GM19467 (cell line): ENCODE measurements at regions not wholly inside any gene's neighbourhood (a gene's known extent, or its start where the extent isn't known, plus 50 kb on each side); places are given as distances from the start of the nearest gene placed in this dataset.
"Not testable (repeated sequence)": the region's sequence is repeated elsewhere in the genome, so short reads cannot be mapped to it uniquely, and the experiment has no call there.

ENCODE experiments used
- ATAC-seq: cut with Tn5 transposase; IDR thresholded peaks from one replicate; pipeline ENCODE4 v1.9.1; 2021; ENCODE audit warnings: mild to moderate bottlenecking, moderate library complexity; ENCODE audit not compliant: unreplicated experiment

- ATAC-seq = no peak
Measured at GRCh38 chr1:25134307-25134706, 98.0 kb downstream of the SYF2 start.

GRCh38 chr1:25131794-25132193 lies 100.5 kb downstream of the SYF2 start:
- ATAC-seq = no peak

GRCh38 chr1:25130895-25131294 lies 101.4 kb downstream of the SYF2 start:
- no peak for ATAC-seq

- ATAC-seq = no peak
Measured at GRCh38 chr1:25129380-25129779, 102.9 kb downstream of the SYF2 start.

- ATAC-seq = no peak
Measured at GRCh38 chr1:25128121-25128621, 104.1 kb downstream of the SYF2 start.

- ATAC-seq = no peak
Measured at GRCh38 chr1:25126562-25126961, 105.7 kb downstream of the SYF2 start.

- no peak for ATAC-seq
Measured at GRCh38 chr1:25123551-25123950, 108.8 kb downstream of the SYF2 start.

- no peak for ATAC-seq
Measured at GRCh38 chr1:25122747-25123146, 109.6 kb downstream of the SYF2 start.

GRCh38 chr1:25120281-25120680 lies 112.0 kb downstream of the SYF2 start:
- ATAC-seq = no peak

- no peak for ATAC-seq
Measured at GRCh38 chr1:25118546-25118945, 113.8 kb downstream of the SYF2 start.

- ATAC-seq = no peak
Measured at GRCh38 chr1:25117233-25117823, 115.0 kb downstream of the SYF2 start.

- ATAC-seq = no peak
Measured at GRCh38 chr1:25116832-25117231, 115.5 kb downstream of the SYF2 start.

GRCh38 chr1:25116117-25116516 lies 116.2 kb downstream of the SYF2 start:
- not testable (repeated sequence) for ATAC-seq

GRCh38 chr1:25113731-25114130 lies 118.6 kb downstream of the SYF2 start:
- no peak for ATAC-seq

- ATAC-seq = no peak
Measured at GRCh38 chr1:25113086-25113485, 119.2 kb downstream of the SYF2 start.

- ATAC-seq = no peak
Measured at GRCh38 chr1:25112400-25112799, 119.9 kb downstream of the SYF2 start.

- no peak for ATAC-seq
Measured at GRCh38 chr1:25111706-25112105, 120.6 kb downstream of the SYF2 start.

GRCh38 chr1:25110485-25110884 lies 121.8 kb downstream of the SYF2 start:
- no peak for ATAC-seq

- no peak for ATAC-seq
Measured at GRCh38 chr1:25110036-25110435, 122.3 kb downstream of the SYF2 start.

GRCh38 chr1:25109531-25109951 lies 122.8 kb downstream of the SYF2 start:
- ATAC-seq = no peak

- no peak for ATAC-seq
Measured at GRCh38 chr1:25107643-25108010, 124.7 kb downstream of the SYF2 start.

- no peak for ATAC-seq
Measured at GRCh38 chr1:25106976-25107642, 125.2 kb downstream of the SYF2 start.

GRCh38 chr1:25106352-25106751 lies 126.0 kb downstream of the SYF2 start:
- no peak for ATAC-seq
